Type B pancreatic cell (in vitro differentiated cells): ENCODE measurements at regions not wholly inside any gene's neighbourhood (a gene's known extent, or its start where the extent isn't known, plus 50 kb on each side); places are given as distances from the start of the nearest gene placed in this dataset.

Source experiments
- DNase-seq: peaks from one replicate; pipeline ENCODE4 v3.0.0; 2021; ENCODE audit warnings: mixed read lengths; ENCODE audit not compliant: unreplicated experiment; ENCODE audit errors: extremely low spot score
- H3K27ac Mint-ChIP-seq: 2 replicates; pipeline ENCODE4 v1.8.0; 2021; ENCODE audit warnings: mild to moderate bottlenecking, mixed read lengths
- H3K27me3 Mint-ChIP-seq: 2 replicates; pipeline ENCODE4 v1.8.0; 2021; ENCODE audit warnings: mixed read lengths
- H3K36me3 Mint-ChIP-seq: 2 replicates; pipeline ENCODE4 v1.8.0; 2021; ENCODE audit warnings: mixed read lengths
- H3K4me1 Mint-ChIP-seq: one replicate; pipeline ENCODE4 v1.8.0; 2021; ENCODE audit warnings: mixed read lengths; ENCODE audit not compliant: unreplicated experiment
- H3K4me3 Mint-ChIP-seq: 2 replicates; pipeline ENCODE4 v1.8.0; 2021; ENCODE audit warnings: mild to moderate bottlenecking, mixed read lengths
- H3K9me3 Mint-ChIP-seq: 2 replicates; pipeline ENCODE4 v1.8.0; 2021; ENCODE audit warnings: mixed read lengths
- TF ChIP-seq, protein P1 (sequence below): fragments of 200-600 bp; sonication (generic); conservative IDR thresholded peaks from 2 replicates; pipeline ENCODE4 v1.5.0; 2021; ENCODE audit warnings: antibody characterized with exemption, mild to moderate bottlenecking

- DNase-seq: no peak
- Mint-ChIP-seq H3K9me3 (no peaks in the 10 kb centered on the region), H3K4me1 (no peaks in the 10 kb centered on the region), H3K36me3 (no peaks in the 10 kb centered on the region), H3K27me3 (no peaks in the 10 kb centered on the region), H3K27ac (no peak overlapping the region), H3K4me3 (no peak overlapping the region)
- TF ChIP-seq, protein P1, sequence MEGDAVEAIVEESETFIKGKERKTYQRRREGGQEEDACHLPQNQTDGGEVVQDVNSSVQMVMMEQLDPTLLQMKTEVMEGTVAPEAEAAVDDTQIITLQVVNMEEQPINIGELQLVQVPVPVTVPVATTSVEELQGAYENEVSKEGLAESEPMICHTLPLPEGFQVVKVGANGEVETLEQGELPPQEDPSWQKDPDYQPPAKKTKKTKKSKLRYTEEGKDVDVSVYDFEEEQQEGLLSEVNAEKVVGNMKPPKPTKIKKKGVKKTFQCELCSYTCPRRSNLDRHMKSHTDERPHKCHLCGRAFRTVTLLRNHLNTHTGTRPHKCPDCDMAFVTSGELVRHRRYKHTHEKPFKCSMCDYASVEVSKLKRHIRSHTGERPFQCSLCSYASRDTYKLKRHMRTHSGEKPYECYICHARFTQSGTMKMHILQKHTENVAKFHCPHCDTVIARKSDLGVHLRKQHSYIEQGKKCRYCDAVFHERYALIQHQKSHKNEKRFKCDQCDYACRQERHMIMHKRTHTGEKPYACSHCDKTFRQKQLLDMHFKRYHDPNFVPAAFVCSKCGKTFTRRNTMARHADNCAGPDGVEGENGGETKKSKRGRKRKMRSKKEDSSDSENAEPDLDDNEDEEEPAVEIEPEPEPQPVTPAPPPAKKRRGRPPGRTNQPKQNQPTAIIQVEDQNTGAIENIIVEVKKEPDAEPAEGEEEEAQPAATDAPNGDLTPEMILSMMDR: peak; percentile 95
These were observed 405.3 kb upstream of the HS3ST5 start for GRCh38 chr6:114747995-114748625.

- Mint-ChIP-seq H3K27me3 (no peaks in the 10 kb centered on the region), H3K4me3 (no peak overlapping the region), H3K27ac (no peak overlapping the region), H3K4me1 (peaks cover under 1% of the 10 kb centered on the region), H3K36me3 (no peaks in the 10 kb centered on the region), H3K9me3 (no peaks in the 10 kb centered on the region)
- TF ChIP-seq, protein P1: no peak
- no peak for DNase-seq
These were observed 397.7 kb upstream of the HS3ST5 start for GRCh38 chr6:114740547-114740946.

DNA sequence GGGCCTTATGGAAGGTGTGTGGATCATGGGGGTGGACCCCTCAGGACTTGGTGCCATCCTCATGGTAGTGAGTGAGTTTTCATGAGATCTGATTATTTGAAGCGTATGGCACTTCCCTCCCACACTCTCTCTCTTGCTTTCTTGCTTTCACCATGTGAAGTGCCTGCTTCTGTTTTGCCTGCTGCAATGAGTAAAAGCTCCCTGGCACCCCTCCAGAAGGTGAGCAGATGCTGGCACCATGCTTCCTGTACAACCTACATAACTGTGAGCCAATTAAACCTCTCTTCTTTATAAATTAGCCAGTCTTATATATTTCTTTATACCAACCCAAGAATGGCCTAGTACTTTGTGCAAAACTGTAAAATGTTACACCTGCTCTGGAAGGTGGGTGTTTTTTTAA, 396.8 kb upstream of the HS3ST5 start:
- peaks cover 9% of the 10 kb centered on the region for H3K4me1 Mint-ChIP-seq
- no peaks in the 10 kb centered on the region for H3K27me3 Mint-ChIP-seq
- no peak overlapping the region for H3K4me3 Mint-ChIP-seq
- TF ChIP-seq, protein P1: no peak
- H3K27ac Mint-ChIP-seq: no peak overlapping the region
- H3K9me3 Mint-ChIP-seq: no peaks in the 10 kb centered on the region
- DNase-seq: no peak
- no peaks in the 10 kb centered on the region for H3K36me3 Mint-ChIP-seq

DNA sequence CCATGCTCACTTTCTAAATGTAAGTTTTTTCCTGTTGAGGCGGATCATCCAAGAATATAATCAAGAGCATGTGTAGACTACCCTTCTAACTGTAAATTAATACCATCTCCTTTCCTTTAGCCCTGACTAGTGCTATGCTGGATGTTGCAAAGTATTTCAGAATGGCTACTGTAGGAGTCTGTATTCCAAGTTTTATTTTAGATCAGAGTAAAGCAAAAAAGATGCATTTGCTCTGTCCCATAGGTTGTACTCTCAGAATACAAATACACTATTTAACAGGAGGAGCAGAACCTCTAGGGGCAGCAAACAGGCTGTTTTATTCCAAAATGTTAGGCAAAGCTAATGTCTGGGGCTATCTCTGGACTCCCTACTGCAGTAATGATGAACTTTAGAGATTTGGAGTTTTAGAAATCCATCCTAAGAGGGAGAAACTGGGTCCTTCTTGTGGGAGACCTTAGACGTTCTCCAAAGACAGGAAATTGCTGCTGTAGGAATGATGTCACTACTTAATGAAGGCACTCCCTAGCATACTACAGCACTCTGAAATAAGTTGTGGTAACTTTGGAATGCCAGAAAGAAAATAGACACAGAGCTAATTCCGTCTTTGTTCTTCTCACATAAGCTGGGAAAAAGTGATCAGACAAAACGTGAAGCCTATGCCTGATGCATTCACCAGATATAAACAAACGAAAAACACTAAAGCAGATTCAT, 392.4 kb upstream of the HS3ST5 start:
- H3K4me1 Mint-ChIP-seq: peaks cover 9% of the 10 kb centered on the region
- no peaks in the 10 kb centered on the region for H3K27me3 Mint-ChIP-seq
- DNase-seq: no peak
- H3K27ac Mint-ChIP-seq: no peak overlapping the region
- TF ChIP-seq, protein P1: peak; percentile 34
- no peak overlapping the region for H3K4me3 Mint-ChIP-seq
- H3K36me3 Mint-ChIP-seq: no peaks in the 10 kb centered on the region
- H3K9me3 Mint-ChIP-seq: no peaks in the 10 kb centered on the region

GRCh38 chr6:114733596-114733995, 390.8 kb upstream of the HS3ST5 start:
- no peak overlapping the region for H3K27ac Mint-ChIP-seq

More at GRCh38 chr6:114733596-114733995, 390.8 kb upstream of the HS3ST5 start:
- Mint-ChIP-seq H3K4me1 (peaks cover 9% of the 10 kb centered on the region), H3K27me3 (no peaks in the 10 kb centered on the region), H3K9me3 (no peaks in the 10 kb centered on the region), H3K36me3 (no peaks in the 10 kb centered on the region), H3K4me3 (no peak overlapping the region)
- TF ChIP-seq, protein P1: no peak
- no peak for DNase-seq
